Stomach (tissue), 4 donors: ENCODE measurements at regions not wholly inside any gene's neighbourhood (a gene's known extent, or its start where the extent isn't known, plus 50 kb on each side); places are given as distances from the start of the nearest gene placed in this dataset.

Experiments
- EP300 ChIP-seq: sonication (generic); formaldehyde crosslinking; IDR thresholded peaks from one replicate; pipeline ENCODE4 v1.6.1; 2017; ENCODE audit warnings: antibody characterized with exemption
- TF ChIP-seq, protein P1 (sequence below), 7 experiments: fragments of 450-650 bp in 4 of 7; fragments of 200-600 bp in 3 of 7; sonication (generic) in 3 of 7; IDR thresholded peaks; one replicate each; pipeline ENCODE4 v1.5.1; 2016 to 2019; ENCODE audit warnings: antibody characterized with exemption in 7 of 7, control low read depth in 2 of 7, mild to moderate bottlenecking in 1 of 7

DNA sequence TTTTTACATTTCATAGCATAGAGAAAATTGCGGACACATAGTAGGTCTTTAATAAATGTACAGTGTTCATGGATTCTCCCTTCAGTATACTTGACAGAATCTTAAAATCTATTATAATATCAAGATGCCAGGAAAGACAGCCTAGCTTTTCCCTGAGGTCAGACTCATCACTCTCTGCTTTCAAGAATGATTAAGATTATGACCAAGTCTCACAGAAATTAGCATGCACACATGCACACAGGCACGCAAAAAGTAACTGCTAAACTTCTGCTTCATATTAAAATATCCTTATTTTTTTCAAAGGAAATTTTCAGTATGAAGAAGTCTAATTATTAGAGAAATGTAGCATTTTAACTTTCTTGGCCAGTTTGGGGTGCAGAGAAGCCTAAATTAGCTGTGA lies 493.8 kb upstream of the NECTIN3 start:
- TF ChIP-seq, protein P1, sequence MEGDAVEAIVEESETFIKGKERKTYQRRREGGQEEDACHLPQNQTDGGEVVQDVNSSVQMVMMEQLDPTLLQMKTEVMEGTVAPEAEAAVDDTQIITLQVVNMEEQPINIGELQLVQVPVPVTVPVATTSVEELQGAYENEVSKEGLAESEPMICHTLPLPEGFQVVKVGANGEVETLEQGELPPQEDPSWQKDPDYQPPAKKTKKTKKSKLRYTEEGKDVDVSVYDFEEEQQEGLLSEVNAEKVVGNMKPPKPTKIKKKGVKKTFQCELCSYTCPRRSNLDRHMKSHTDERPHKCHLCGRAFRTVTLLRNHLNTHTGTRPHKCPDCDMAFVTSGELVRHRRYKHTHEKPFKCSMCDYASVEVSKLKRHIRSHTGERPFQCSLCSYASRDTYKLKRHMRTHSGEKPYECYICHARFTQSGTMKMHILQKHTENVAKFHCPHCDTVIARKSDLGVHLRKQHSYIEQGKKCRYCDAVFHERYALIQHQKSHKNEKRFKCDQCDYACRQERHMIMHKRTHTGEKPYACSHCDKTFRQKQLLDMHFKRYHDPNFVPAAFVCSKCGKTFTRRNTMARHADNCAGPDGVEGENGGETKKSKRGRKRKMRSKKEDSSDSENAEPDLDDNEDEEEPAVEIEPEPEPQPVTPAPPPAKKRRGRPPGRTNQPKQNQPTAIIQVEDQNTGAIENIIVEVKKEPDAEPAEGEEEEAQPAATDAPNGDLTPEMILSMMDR (IDR thresholded peaks at IDR 0.05) = no peak
- TF ChIP-seq EP300 = no peak
